HCT116 (cell line): ENCODE measurements at regions not wholly inside any gene's neighbourhood (a gene's known extent, or its start where the extent isn't known, plus 50 kb on each side); places are given as distances from the start of the nearest gene placed in this dataset.

ENCODE experiments used
- ATAC-seq: fragments of 200-7000 bp; cut with Tn5 transposase; 2 replicates; pipeline ENCODE4 v1.9.1; 2020; ENCODE audit warnings: mild to moderate bottlenecking, moderate library complexity
- BruUV-seq: library from RNA; stranded (reverse); fragments of 400-500 nt; replicated peaks from 2 replicates; lab custom pipeline; 2021; lab: Mats Ljungman, UMichigan
- CTCF ChIA-PET: fragments of 300-600 bp; sonication (Branson Sonifier 250); formaldehyde crosslinking; loops from one replicate; lab custom pipeline; 2021; ENCODE audit warnings: antibody characterized with exemption; lab: Charles Lee
- POLR2A ChIA-PET: fragments of 300-600, 350-600 bp; sonication (Branson Sonifier 250); formaldehyde crosslinking; loops from one replicate; lab custom pipeline; 2021; ENCODE audit warnings: antibody characterized with exemption; lab: Charles Lee
- RAD21 ChIA-PET, 2 experiments: fragments of 300-600 bp; sonication (Branson Sonifier 250); formaldehyde crosslinking; loops; one replicate each; lab custom pipeline; 2023; ENCODE audit warnings: low total read pairs in 2 of 2; ENCODE audit not compliant: uncharacterized antibody in 2 of 2, unreplicated experiment in 2 of 2, low non-redundant PET in 1 of 2; lab: Charles Lee
- DNase-seq: peaks from one replicate; pipeline ENCODE4 v3.0.0-alpha.2; 2010; ENCODE audit warnings: low read depth, low spot score
- H2AFZ ChIP-seq: fragments of 200-600 bp; shearing (Covaris generic), sonication (generic); 2 replicates; pipeline ENCODE4 v1.6.1; 2017; ENCODE audit warnings: low read depth, mixed run types, mixed read lengths, antibody characterized with exemption, low read length; ENCODE audit not compliant: poor library complexity, severe bottlenecking
- H3K27ac ChIP-seq: 2 replicates; pipeline ENCODE4 v1.5.1; 2012; ENCODE audit warnings: low read depth, low read length
- H3K27me3 ChIP-seq: fragments of 200-600 bp; sonication (generic); 2 replicates; pipeline ENCODE4 v1.6.1; 2016; ENCODE audit warnings: mixed run types, low read length, mixed read lengths; ENCODE audit not compliant: insufficient read depth
- H3K36me3 ChIP-seq, 2 experiments: fragments of 200-500 bp in 1 of 2; fragments of 200-600 bp in 1 of 2; sonication (Bioruptor generic) in 1 of 2; sonication (generic) in 1 of 2; 2 replicates each; pipeline versions ENCODE4 v1.5.1 to v1.6.1; 2014 to 2016; ENCODE audit warnings: low read length in 2 of 2, inconsistent platforms in 1 of 2, mixed read lengths in 1 of 2, mixed run types in 1 of 2; ENCODE audit not compliant: insufficient read depth in 2 of 2, control insufficient read depth in 1 of 2
- H3K4me1 ChIP-seq, 2 experiments: fragments of 200-600 bp in 1 of 2; sonication (generic) in 1 of 2; 2 replicates each; pipeline versions ENCODE4 v1.5.1 to v1.6.1; 2012 to 2017; ENCODE audit warnings: low read length in 2 of 2, inconsistent platforms in 1 of 2, mild to moderate bottlenecking in 1 of 2, mixed read lengths in 1 of 2, mixed run types in 1 of 2, moderate library complexity in 1 of 2; ENCODE audit not compliant: insufficient read depth in 2 of 2, control insufficient read depth in 1 of 2
- H3K4me2 ChIP-seq: fragments of 200-600 bp; sonication (generic); 2 replicates; pipeline ENCODE4 v1.6.1; 2017; ENCODE audit warnings: mixed run types, low read length, mixed read lengths
- H3K4me3 ChIP-seq, 2 experiments: fragments of 200-600 bp in 1 of 2; sonication (generic) in 1 of 2; replicated peaks in 1 of 2; 2 replicates each; pipeline ENCODE4 v1.5.1; 2011 to 2016; ENCODE audit warnings: low read length in 2 of 2, control low read depth in 1 of 2, low read depth in 1 of 2, mild to moderate bottlenecking in 1 of 2, mixed read lengths in 1 of 2, mixed run types in 1 of 2
- H3K79me2 ChIP-seq: fragments of 200-600 bp; sonication (generic); 2 replicates; pipeline ENCODE4 v1.6.1; 2017; ENCODE audit warnings: mild to moderate bottlenecking, mixed run types, low read length, moderate library complexity, mixed read lengths; ENCODE audit not compliant: insufficient read depth
- H3K9ac ChIP-seq: fragments of 200-600 bp; sonication (generic); 2 replicates; pipeline ENCODE4 v1.6.1; 2016; ENCODE audit warnings: low read length, mixed read lengths
- H3K9me2 ChIP-seq: fragments of 200-600 bp; sonication (generic), shearing (Covaris generic); 2 replicates; pipeline ENCODE4 v1.6.1; 2017; ENCODE audit warnings: mixed run types, mild to moderate bottlenecking, moderate library complexity; ENCODE audit not compliant: insufficient read depth
- H3K9me3 ChIP-seq, 2 experiments: fragments of 200-500 bp in 1 of 2; fragments of 200-600 bp in 1 of 2; sonication (Bioruptor generic) in 1 of 2; sonication (generic) in 1 of 2; 2 replicates each; pipeline ENCODE4 v1.6.1; 2014 to 2017; ENCODE audit warnings: low read length in 2 of 2, mixed read lengths in 2 of 2, inconsistent platforms in 1 of 2, low read depth in 1 of 2, mild to moderate bottlenecking in 1 of 2, mixed run types in 1 of 2, moderate library complexity in 1 of 2; ENCODE audit not compliant: control insufficient read depth in 1 of 2, insufficient read depth in 1 of 2
- H4K20me1 ChIP-seq: fragments of 200-600 bp; sonication (generic), shearing (Covaris generic); 2 replicates; pipeline ENCODE4 v1.6.1; 2017; ENCODE audit warnings: mixed run types, mild to moderate bottlenecking, moderate library complexity; ENCODE audit not compliant: insufficient read depth
- ATF3 ChIP-seq: IDR thresholded peaks from 2 replicates; pipeline ENCODE4 v1.6.1; 2012
- CBX3 ChIP-seq: IDR thresholded peaks from 2 replicates; pipeline ENCODE4 v1.6.1; 2012; ENCODE audit warnings: low read depth
- EGR1 ChIP-seq: IDR thresholded peaks from 2 replicates; pipeline ENCODE4 v1.6.1; 2012; ENCODE audit warnings: low read depth
- ELF1 ChIP-seq: IDR thresholded peaks from 2 replicates; pipeline ENCODE4 v1.6.1; 2012; ENCODE audit warnings: low read depth, borderline replicate concordance
- EZH2 ChIP-seq: fragments of 200-600 bp; sonication (generic); IDR thresholded peaks from 2 replicates; pipeline ENCODE4 v1.6.1; 2017; ENCODE audit warnings: antibody characterized with exemption, mixed run types
- FOSL1 ChIP-seq: IDR thresholded peaks from 2 replicates; pipeline ENCODE4 v1.6.1; 2012; ENCODE audit warnings: low read depth
- JUND ChIP-seq: IDR thresholded peaks from 2 replicates; pipeline ENCODE4 v1.6.1; 2012
- POLR2A ChIP-seq: IDR thresholded peaks from 2 replicates; pipeline ENCODE4 v1.7.0; 2011; ENCODE audit warnings: borderline replicate concordance; ENCODE audit not compliant: insufficient read depth, insufficient read length; ENCODE audit errors: extremely low read depth
- POLR2AphosphoS5 ChIP-seq: IDR thresholded peaks from 2 replicates; pipeline ENCODE4 v1.6.1; 2011; ENCODE audit warnings: mild to moderate bottlenecking, low read depth, low read length, moderate library complexity
- SP1 ChIP-seq: IDR thresholded peaks from 2 replicates; pipeline ENCODE4 v1.6.1; 2012; ENCODE audit warnings: low read depth
- TCF7L2 ChIP-seq: IDR thresholded peaks from 2 replicates; pipeline ENCODE4 v1.7.0; 2011; ENCODE audit warnings: borderline replicate concordance, inconsistent platforms; ENCODE audit not compliant: insufficient read depth, insufficient read length; ENCODE audit errors: extremely low read depth
- ZFX ChIP-seq: fragments of 450-650 bp; IDR thresholded peaks from 2 replicates; pipeline ENCODE4 v1.6.1; 2017
- ZNF274 ChIP-seq: fragments of 200-500 bp; sonication (Bioruptor generic); IDR thresholded peaks from 2 replicates; pipeline ENCODE4 v1.6.1; 2014; ENCODE audit warnings: mild to moderate bottlenecking, low read depth, low read length, inconsistent platforms
- intact Hi-C: fragments of 100-400 bp; cut with micrococcal nuclease; formaldehyde crosslinking; loops from 2 replicates; pipeline ENCODE4 v1.10.0; 2022
- TF ChIP-seq, protein P1 (sequence below): IDR thresholded peaks from 2 replicates; pipeline ENCODE4 v1.6.1; 2012
- TF ChIP-seq, protein P2 (sequence below): IDR thresholded peaks from 2 replicates; pipeline ENCODE4 v1.6.1; 2011; ENCODE audit warnings: mild to moderate bottlenecking, low read length, moderate library complexity; ENCODE audit not compliant: insufficient replicate concordance; ENCODE audit errors: extremely low read depth

DNA sequence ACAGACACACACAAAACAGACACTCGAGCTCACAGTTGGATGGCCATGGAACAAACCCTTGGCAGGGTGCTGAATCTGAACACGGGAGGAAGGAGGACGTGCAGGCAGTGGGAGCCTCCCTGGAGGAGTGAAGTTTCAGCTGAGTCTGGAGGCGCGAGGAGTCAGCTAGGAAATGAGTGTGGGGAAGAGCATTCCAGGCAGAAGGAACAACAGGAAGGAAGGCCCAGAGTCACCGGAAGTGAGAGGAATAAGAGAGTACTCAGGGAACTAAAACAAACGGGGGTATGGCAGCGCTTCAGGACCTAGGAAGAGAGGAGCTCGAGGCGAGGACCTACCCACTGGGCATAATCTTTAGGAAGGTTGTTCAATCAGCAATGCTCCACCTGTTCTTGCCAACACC, 137.3 kb downstream of the SYF2 start:
- ChIA-PET POLR2A (no interaction called here), CTCF (no interaction called here), RAD21 (no interaction called here)
- Histone ChIP-seq H3K79me2 (no peaks in the 10 kb centered on the region), H3K9me3 (no peaks in the 10 kb centered on the region), H3K9me2 (no peaks in the 10 kb centered on the region), H3K4me1 (peaks cover 0 to 10% of the 10 kb centered on the region in 2 experiments; a peak in 3 of 4 replicates), H2AFZ (no peak overlapping the region), H3K4me2 (no peak overlapping the region), H4K20me1 (no peaks in the 10 kb centered on the region), H3K27ac (no peak overlapping the region), H3K36me3 (no peaks in the 10 kb centered on the region), H3K9ac (no peak overlapping the region), H3K27me3 (no peaks in the 10 kb centered on the region), H3K4me3 (no peak overlapping the region)
- ATAC-seq (no peak), DNase-seq (no peak)
- no TSS peak for BruUV-seq
- intact Hi-C loops, result no loop called here
- TF ChIP-seq, protein P1, sequence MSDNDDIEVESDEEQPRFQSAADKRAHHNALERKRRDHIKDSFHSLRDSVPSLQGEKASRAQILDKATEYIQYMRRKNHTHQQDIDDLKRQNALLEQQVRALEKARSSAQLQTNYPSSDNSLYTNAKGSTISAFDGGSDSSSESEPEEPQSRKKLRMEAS, result no peak
- TF ChIP-seq EGR1, result no peak
- no peak for TF ChIP-seq POLR2AphosphoS5
- TF ChIP-seq POLR2A, result no peak
- TF ChIP-seq, protein P2, sequence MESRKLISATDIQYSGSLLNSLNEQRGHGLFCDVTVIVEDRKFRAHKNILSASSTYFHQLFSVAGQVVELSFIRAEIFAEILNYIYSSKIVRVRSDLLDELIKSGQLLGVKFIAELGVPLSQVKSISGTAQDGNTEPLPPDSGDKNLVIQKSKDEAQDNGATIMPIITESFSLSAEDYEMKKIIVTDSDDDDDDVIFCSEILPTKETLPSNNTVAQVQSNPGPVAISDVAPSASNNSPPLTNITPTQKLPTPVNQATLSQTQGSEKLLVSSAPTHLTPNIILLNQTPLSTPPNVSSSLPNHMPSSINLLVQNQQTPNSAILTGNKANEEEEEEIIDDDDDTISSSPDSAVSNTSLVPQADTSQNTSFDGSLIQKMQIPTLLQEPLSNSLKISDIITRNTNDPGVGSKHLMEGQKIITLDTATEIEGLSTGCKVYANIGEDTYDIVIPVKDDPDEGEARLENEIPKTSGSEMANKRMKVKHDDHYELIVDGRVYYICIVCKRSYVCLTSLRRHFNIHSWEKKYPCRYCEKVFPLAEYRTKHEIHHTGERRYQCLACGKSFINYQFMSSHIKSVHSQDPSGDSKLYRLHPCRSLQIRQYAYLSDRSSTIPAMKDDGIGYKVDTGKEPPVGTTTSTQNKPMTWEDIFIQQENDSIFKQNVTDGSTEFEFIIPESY, result no peak

DNA sequence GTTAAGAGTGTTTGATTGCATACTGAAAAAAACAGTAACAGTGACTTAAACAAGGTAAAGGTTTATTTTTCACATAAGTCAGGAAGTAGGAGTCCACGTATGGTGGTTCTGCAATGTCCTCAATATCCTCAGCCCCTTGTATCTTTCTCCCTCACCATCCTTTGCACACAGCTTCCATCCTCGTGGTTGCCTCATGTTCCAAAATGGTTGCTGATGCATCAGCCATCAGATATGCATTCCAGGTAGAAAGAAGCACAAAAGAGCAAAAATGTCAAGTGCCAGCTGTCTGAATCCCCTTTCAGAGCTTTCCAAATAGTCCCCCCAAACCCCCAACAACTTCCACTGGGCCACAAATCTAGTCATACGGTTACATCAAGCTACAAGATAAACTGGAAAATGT, 138.1 kb downstream of the SYF2 start:
- Histone ChIP-seq H3K79me2 (no peaks in the 10 kb centered on the region), H3K9me3 (no peaks in the 10 kb centered on the region), H3K27ac (no peak overlapping the region), H3K9me2 (no peaks in the 10 kb centered on the region), H3K9ac (no peak overlapping the region), H3K27me3 (no peaks in the 10 kb centered on the region), H4K20me1 (no peaks in the 10 kb centered on the region), H3K36me3 (no peaks in the 10 kb centered on the region), H2AFZ (no peak overlapping the region), H3K4me1 (peaks cover 0 to 10% of the 10 kb centered on the region in 2 experiments; a peak in 3 of 4 replicates), H3K4me2 (no peak overlapping the region), H3K4me3 (no peak overlapping the region)
- no peak for ATAC-seq
- TF ChIP-seq POLR2AphosphoS5 (no peak), ELF1 (no peak), JUND (no peak), ZFX (no peak), EZH2 (no peak), POLR2A (no peak), TCF7L2 (no peak), FOSL1 (no peak), SP1 (no peak), ATF3 (no peak), CBX3 (no peak), ZNF274 (no peak)
- TF ChIP-seq, protein P2, result no peak
- TF ChIP-seq, protein P1, result no peak
- ChIA-PET CTCF (no interaction called here), POLR2A (no interaction called here), RAD21 (no interaction called here)
- no TSS peak for BruUV-seq
- intact Hi-C loops, result no loop called here
- DNase-seq, result no peak
